Activated naive CD4-positive, alpha-beta T cell treated with anti-CD3 and anti-CD28 coated beads for 36 hours (primary cell): ENCODE measurements at regions not wholly inside any gene's neighbourhood (a gene's known extent, or its start where the extent isn't known, plus 50 kb on each side); places are given as distances from the start of the nearest gene placed in this dataset.
"Not testable (repeated sequence)": the region's sequence is repeated elsewhere in the genome, so short reads cannot be mapped to it uniquely, and the experiment has no call there.

Experiments used
- CTCF ChIA-PET: fragments of 350-600 bp; sonication (Branson Sonifier 250); formaldehyde crosslinking; loops from one replicate; lab custom pipeline; 2021; ENCODE audit warnings: antibody characterized with exemption; lab: Charles Lee
- DNase-seq: peaks from one replicate; pipeline ENCODE4 v3.0.0-alpha.2; 2020
- H3K27ac Mint-ChIP-seq: one replicate; pipeline ENCODE4 v1.8.0; 2021; ENCODE audit warnings: mild to moderate bottlenecking, mixed read lengths
- H3K27me3 Mint-ChIP-seq: one replicate; pipeline ENCODE4 v1.8.0; 2021; ENCODE audit warnings: low read depth, mixed read lengths
- H3K36me3 Mint-ChIP-seq: one replicate; pipeline ENCODE4 v1.8.0; 2021; ENCODE audit warnings: low read depth, mixed read lengths
- H3K4me1 Mint-ChIP-seq: one replicate; pipeline ENCODE4 v1.8.0; 2021; ENCODE audit warnings: low read depth, mixed read lengths
- H3K4me3 Mint-ChIP-seq: one replicate; pipeline ENCODE4 v1.8.0; 2021; ENCODE audit warnings: mild to moderate bottlenecking, moderate library complexity, mixed read lengths
- H3K9me3 Mint-ChIP-seq: one replicate; pipeline ENCODE4 v1.8.0; 2021; ENCODE audit warnings: mixed read lengths
- intact Hi-C: fragments of 100-400 bp; cut with micrococcal nuclease; formaldehyde crosslinking; loops from one replicate; pipeline ENCODE4 v1.15.1; 2023

- intact Hi-C loops: no loop called here
- H3K27me3 Mint-ChIP-seq: peaks cover 11% of the 10 kb centered on the region
- no peaks in the 10 kb centered on the region for H3K36me3 Mint-ChIP-seq
- no peak overlapping the region for H3K27ac Mint-ChIP-seq
- H3K4me3 Mint-ChIP-seq: no peak overlapping the region
- DNase-seq: no peak
- CTCF ChIA-PET: no interaction called here
- H3K9me3 Mint-ChIP-seq: no peaks in the 10 kb centered on the region
- no peaks in the 10 kb centered on the region for H3K4me1 Mint-ChIP-seq
Observed at GRCh38 chr2:118584877-118585276, 262.6 kb downstream of the EN1 start.

GRCh38 chr2:118584062-118584749 lies 263.2 kb downstream of the EN1 start:
- peaks cover 9% of the 10 kb centered on the region for H3K27me3 Mint-ChIP-seq

DNA sequence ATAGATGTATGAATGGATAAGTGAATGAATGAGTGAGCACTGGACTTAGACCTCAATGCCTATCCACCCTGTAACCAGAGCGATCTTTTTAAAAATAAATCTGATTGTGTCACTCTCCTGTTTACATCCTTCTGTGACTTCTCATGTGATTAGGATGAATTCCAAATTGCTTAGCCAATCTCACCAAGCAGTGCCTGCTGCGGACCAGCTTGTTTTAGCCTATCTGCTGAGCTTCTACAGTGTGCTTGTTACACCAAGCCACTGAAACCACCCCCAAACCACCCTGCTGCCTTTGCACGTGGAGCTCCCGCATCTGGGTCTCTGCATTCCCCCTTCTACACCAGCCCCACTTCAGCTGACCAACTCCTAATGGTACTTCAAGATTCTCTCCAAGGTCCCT lies 265.4 kb downstream of the EN1 start:
- no peaks in the 10 kb centered on the region for H3K4me1 Mint-ChIP-seq
- intact Hi-C loops: no loop called here
- no peak overlapping the region for H3K4me3 Mint-ChIP-seq
- no peak for DNase-seq
- peaks cover 11% of the 10 kb centered on the region for H3K27me3 Mint-ChIP-seq
- no peaks in the 10 kb centered on the region for H3K36me3 Mint-ChIP-seq
- H3K9me3 Mint-ChIP-seq: no peaks in the 10 kb centered on the region
- H3K27ac Mint-ChIP-seq: no peak overlapping the region
- CTCF ChIA-PET: no interaction called here

More at GRCh38 chr2:118584062-118584749, 263.2 kb downstream of the EN1 start:
- no peaks in the 10 kb centered on the region for H3K36me3 Mint-ChIP-seq
- no peak overlapping the region for H3K4me3 Mint-ChIP-seq
- no peak overlapping the region for H3K27ac Mint-ChIP-seq
- CTCF ChIA-PET: no interaction called here
- H3K4me1 Mint-ChIP-seq: no peaks in the 10 kb centered on the region
- H3K9me3 Mint-ChIP-seq: no peaks in the 10 kb centered on the region
- DNase-seq: no peak
- intact Hi-C loops: no loop called here

DNA sequence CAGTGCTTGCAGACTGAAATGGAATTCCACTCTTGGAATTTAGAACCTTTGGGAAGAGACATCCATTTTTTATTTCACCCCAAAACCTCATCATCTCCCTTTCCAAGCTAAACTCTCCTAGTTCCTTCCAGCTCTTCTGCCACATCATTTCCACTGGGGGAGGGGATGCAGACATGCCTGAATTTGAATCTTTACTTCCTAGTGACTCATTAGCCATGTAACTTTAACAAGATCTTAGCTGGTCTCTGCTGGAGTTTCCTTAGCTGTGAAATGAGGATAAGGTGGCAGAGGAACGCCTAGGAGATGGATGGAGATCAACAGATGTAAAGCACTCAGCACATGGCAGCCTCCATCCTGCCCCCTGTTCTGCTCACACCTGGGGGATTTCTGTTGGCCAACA lies 266.8 kb downstream of the EN1 start:
- Mint-ChIP-seq H3K9me3 (no peaks in the 10 kb centered on the region), H3K4me3 (no peak overlapping the region), H3K4me1 (no peaks in the 10 kb centered on the region), H3K36me3 (no peaks in the 10 kb centered on the region), H3K27me3 (peaks cover 10% of the 10 kb centered on the region), H3K27ac (no peak overlapping the region)
- intact Hi-C loops: no loop called here
- CTCF ChIA-PET: no interaction called here
- DNase-seq: no peak

DNA sequence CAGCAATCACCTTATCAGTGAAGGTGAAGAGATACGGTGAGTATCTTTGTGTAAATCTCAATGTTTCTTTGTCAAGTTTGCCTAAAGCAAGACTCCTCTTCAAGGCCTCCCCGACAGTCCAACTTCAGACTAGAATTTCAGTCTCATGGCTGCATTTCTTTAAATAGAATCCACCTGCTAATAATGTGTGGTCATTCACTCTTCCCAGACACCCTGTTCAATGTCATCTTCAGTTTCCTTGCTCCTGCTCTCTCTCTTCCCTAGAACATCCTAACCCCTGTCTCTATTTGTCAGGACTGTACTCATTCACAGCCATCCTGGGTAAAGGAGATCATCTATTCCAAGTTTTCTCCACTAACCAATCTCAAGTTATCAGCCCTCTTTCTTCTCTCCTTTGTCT lies 267.3 kb downstream of the EN1 start:
- Mint-ChIP-seq H3K27me3 (peaks cover 10% of the 10 kb centered on the region), H3K4me3 (no peak overlapping the region), H3K4me1 (no peaks in the 10 kb centered on the region), H3K27ac (no peak overlapping the region), H3K36me3 (no peaks in the 10 kb centered on the region), H3K9me3 (no peaks in the 10 kb centered on the region)
- intact Hi-C loops: no loop called here
- CTCF ChIA-PET: no interaction called here
- DNase-seq: no peak

DNA sequence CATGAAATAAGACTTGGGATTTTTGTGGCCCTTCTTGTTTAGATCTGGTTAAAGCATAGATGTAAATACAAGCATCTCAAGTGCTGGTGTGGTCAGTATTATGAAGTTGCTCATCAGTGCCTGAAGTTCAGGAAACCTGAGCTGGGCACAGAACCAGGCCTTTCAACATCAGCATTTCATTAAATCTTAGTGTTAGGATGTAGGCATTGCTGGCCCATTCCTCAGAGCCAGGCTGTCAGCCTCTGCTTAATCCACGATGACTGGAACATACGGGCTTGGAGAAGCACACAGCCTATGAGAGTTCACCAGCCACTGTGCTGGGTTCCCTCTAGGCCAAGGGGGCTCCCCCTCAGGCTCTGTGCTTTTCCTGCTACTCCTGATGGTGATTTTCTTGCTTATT lies 270.2 kb downstream of the EN1 start:
- Mint-ChIP-seq H3K27ac (no peak overlapping the region), H3K4me3 (no peak overlapping the region), H3K27me3 (peaks cover 12% of the 10 kb centered on the region), H3K4me1 (no peaks in the 10 kb centered on the region), H3K9me3 (no peaks in the 10 kb centered on the region), H3K36me3 (no peaks in the 10 kb centered on the region)
- CTCF ChIA-PET: interaction anchor here (0.7 kb wide), 1 partner anchor 948 kb away, joined by 3 read pairs; no protein-coding TSS in a partner anchor
- intact Hi-C loops: no loop called here
- DNase-seq: no peak

- H3K4me3 Mint-ChIP-seq: no peak overlapping the region
- H3K9me3 Mint-ChIP-seq: no peaks in the 10 kb centered on the region
- no peak overlapping the region for H3K27ac Mint-ChIP-seq
- H3K27me3 Mint-ChIP-seq: peaks cover 12% of the 10 kb centered on the region
- CTCF ChIA-PET: no interaction called here
- DNase-seq: no peak
- H3K4me1 Mint-ChIP-seq: no peaks in the 10 kb centered on the region
- intact Hi-C loops: no loop called here
- H3K36me3 Mint-ChIP-seq: no peaks in the 10 kb centered on the region
Observed at GRCh38 chr2:118576109-118576855, 271.2 kb downstream of the EN1 start.

DNA sequence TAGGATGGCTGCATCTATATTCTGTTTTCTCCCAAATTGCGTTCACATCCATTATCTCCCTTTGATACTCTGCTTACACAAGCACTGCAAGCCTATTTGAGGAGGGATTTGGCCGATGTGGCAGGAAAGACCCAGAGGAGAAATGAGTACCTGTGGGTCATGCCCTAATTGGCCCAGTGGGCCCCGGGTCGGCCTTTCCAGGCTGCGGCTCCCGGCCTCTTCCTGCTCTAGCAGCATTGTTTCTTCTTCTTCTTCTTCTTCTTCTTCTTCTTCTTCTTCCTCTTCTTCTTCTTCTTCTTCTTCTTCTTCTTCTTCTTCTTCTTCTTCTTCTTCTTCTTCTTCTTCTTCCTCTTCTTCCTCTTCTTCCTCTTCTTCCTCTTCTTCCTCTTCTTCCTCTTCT lies 275.1 kb downstream of the EN1 start:
- H3K4me1 Mint-ChIP-seq, intact Hi-C loops, H3K27ac Mint-ChIP-seq, DNase-seq, H3K9me3 Mint-ChIP-seq, CTCF ChIA-PET, H3K4me3 Mint-ChIP-seq, H3K36me3 Mint-ChIP-seq, H3K27me3 Mint-ChIP-seq: not testable (repeated sequence)

DNA sequence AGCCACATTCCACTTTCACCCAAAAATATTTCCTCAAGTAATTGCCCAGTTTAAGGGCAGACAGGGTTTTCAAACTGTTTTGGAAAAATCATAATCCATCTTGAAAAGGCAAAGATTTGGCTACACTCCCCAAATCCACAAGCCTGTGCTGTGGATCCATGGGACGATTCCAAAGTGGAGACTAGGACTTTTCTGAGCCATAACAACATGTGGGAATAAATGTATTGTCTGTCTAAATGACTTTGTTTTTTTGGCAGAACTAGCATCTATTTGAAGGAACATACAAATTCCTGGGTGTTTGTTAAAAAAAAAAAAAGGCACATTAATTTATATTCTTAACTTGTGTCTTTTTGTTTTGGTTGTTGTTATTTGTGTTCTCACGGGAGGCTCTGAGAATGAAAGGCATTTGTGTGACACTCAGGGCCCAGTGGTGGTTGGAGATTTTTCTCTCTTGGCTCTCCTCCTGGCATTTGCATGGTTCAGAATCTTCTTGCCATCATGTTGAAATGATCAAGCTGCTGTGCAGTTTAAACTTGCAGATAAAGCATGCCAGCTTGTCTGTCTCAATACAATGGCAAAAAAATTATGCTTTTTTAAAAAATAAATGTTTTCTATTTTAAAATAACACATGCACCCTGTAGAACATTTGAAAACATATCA lies 277.4 kb downstream of the EN1 start:
- H3K4me3 Mint-ChIP-seq: no peak overlapping the region
- peaks cover 4% of the 10 kb centered on the region for H3K27me3 Mint-ChIP-seq
- no peak for DNase-seq
- CTCF ChIA-PET: no interaction called here
- H3K9me3 Mint-ChIP-seq: no peaks in the 10 kb centered on the region
- no peaks in the 10 kb centered on the region for H3K36me3 Mint-ChIP-seq
- H3K27ac Mint-ChIP-seq: no peak overlapping the region
- intact Hi-C loops: no loop called here
- no peaks in the 10 kb centered on the region for H3K4me1 Mint-ChIP-seq

DNA sequence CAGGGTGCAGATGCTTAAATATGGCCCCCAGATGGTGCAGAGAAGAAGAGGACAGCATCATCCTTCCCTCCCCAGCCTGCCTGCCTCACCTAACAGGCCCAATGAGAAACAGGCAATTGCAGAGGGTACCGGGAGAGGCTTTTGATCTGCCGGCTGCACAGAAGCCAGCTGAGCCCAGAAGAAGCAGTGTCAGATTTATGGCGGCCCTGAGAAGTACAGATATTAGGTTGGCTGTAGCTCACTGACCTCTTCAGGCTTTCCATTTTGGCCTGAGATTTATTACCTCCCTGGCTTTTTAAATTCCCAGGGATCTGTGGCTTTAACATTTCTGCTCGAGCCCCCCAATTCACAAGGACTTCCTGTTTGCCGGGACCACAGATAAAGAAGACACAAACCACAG lies 278.7 kb downstream of the EN1 start:
- Mint-ChIP-seq H3K27me3 (peaks cover 4% of the 10 kb centered on the region), H3K9me3 (no peaks in the 10 kb centered on the region), H3K36me3 (no peaks in the 10 kb centered on the region), H3K27ac (no peak overlapping the region), H3K4me3 (no peak overlapping the region), H3K4me1 (no peaks in the 10 kb centered on the region)
- CTCF ChIA-PET: no interaction called here
- DNase-seq: no peak
- intact Hi-C loops: no loop called here

DNA sequence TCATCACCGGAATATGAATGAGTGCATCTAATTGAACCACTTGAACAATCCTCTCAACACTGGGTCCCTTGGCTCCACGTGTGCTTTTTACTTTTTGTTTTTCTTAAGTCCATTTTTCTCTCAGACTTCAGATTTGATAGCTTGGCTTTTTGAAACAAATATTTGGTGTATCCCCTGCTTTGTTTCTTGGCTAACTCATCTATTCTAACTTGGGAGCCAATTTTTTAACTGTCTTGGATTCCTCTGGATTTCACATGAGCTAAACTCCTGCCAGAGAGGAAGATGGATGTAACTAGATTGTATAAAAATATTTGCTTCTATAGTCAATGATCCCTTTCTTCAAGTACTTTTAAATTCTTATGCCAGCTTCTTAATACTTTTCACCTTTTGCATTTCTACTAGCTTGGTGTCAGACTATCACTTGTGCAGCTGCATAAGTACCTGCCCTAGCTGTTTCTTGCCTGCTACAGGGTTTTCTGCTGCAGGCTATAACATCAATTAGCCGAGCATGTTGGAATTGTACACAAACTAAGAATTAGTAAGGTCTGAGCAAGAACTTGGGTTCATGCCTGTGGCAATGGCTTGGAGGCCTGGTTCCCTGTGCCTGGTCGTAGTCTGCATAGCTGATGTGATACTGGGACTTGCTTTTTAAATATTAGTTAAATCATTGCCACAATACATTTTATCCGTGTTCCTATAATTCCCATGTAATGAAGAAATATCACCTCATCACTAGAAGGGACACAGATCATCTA lies 281.5 kb downstream of the EN1 start:
- no peak for DNase-seq
- intact Hi-C loops: no loop called here
- Mint-ChIP-seq H3K27me3 (peaks cover 2% of the 10 kb centered on the region), H3K36me3 (no peaks in the 10 kb centered on the region), H3K4me1 (no peaks in the 10 kb centered on the region), H3K4me3 (no peak overlapping the region), H3K9me3 (no peaks in the 10 kb centered on the region), H3K27ac (no peak overlapping the region)
- CTCF ChIA-PET: no interaction called here

DNA sequence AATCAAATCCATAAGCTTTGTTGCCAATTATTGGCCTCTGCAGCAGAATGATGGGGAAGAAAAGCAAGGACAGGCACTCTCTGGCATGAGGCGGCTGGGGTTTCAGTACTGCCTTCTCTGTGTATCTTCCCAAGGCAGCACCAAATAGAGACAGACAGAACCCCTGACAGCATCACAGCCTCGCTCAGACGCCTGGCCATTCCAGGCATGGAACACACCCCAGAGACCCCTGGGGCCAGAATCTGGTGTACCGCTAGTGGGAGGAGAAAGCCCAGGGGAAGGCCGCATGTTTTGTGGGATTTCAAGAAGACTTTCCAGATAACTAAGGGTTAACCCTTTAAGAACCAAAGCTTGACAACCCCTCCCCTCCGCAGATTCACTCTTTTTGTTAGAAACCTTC lies 282.1 kb downstream of the EN1 start:
- intact Hi-C loops: no loop called here
- no peaks in the 10 kb centered on the region for H3K4me1 Mint-ChIP-seq
- H3K36me3 Mint-ChIP-seq: no peaks in the 10 kb centered on the region

More for the DNA sequence above, 282.1 kb downstream of the EN1 start:
- H3K27ac Mint-ChIP-seq: no peak overlapping the region
- H3K4me3 Mint-ChIP-seq: no peak overlapping the region
- no peak for DNase-seq
- H3K27me3 Mint-ChIP-seq: peaks cover 2% of the 10 kb centered on the region
- CTCF ChIA-PET: no interaction called here
- no peaks in the 10 kb centered on the region for H3K9me3 Mint-ChIP-seq
